ENCODE measurements at regions not wholly inside any gene's neighbourhood (a gene's known extent, or its start where the extent isn't known, plus 50 kb on each side); places are given as distances from the start of the nearest gene placed in this dataset.
"Not testable (repeated sequence)": the region's sequence is repeated elsewhere in the genome, so short reads cannot be mapped to it uniquely, and the experiment has no call there.

GRCh38 chr5:92942762-92943161, 638.3 kb downstream of the NR2F1-AS1 start:
- no peak for DNase-seq (ENCODE audit: missing footprints)
- intact Hi-C loops (cut with DNase I), result no loop called here

DNA sequence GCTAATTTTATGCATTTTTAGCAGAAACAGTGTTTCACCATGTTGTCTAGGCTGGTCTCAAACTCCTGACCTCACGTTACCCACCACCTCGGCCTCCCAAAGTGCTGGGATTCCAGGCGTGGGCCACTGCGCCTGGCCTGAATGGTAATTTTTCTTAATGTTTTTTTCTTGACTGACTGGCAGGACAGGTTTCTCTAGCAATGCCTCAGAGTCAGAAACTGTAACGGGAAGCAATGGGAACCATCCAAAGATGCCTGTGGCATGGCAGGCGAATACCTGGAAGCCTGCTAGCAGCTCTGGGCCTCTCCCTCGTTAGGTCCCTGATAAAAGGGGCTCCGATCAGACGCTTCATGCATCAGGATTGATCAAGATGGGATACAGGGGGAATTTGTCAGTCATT, 639.2 kb downstream of the NR2F1-AS1 start:
- ATAC-seq (no peak), DNase-seq (ENCODE audit: missing footprints) (no peak)
- intact Hi-C loops (cut with DNase I), result no loop called here

More at GRCh38 chr5:92942762-92943161, 638.3 kb downstream of the NR2F1-AS1 start:
- ATAC-seq, result no peak

DNA sequence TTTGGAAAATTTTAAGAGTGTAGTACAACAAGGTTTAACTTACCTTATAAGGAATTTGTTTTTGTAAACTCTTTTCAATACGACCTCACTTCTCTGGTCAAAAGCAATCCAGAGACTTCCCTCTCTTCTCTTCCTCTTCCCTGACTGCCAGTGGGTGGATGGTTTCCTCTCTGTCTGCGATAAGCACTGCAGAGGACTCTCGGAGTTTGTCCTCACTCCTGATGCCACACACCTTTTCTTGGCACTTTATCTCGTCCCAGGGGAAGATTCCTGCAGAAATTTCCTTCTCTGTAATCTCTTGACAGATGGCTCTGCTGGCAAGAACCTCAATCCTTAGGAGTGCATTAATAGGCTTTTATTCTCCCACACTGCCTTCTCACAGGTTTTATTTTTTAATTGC, 641.6 kb downstream of the NR2F1-AS1 start:
- intact Hi-C loops (cut with DNase I), result no loop called here
- DNase-seq (ENCODE audit: missing footprints), result no peak
- ATAC-seq, result no peak

DNA sequence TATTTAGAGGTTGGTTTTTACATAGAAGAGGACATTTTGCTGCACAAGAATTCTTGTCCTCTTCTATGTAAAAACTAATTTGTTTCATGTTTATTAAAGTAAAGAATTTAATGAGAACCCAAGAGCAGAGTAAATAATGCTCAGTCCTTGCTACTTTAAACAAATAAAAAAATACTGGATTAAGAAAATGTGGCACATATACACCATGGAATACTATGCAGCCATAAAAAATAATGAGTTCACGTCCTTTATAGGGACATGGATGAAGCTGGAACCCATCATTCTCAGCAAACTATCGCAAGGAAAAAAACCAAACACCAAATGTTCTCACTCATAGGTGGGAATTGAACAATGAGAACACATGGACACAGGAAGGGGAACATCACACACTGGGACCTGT, 643.6 kb downstream of the NR2F1-AS1 start:
- DNase-seq (ENCODE audit: missing footprints); ATAC-seq; intact Hi-C loops (cut with DNase I): not testable (repeated sequence)

GRCh38 chr5:92930057-92930456, 651.0 kb downstream of the NR2F1-AS1 start:
- ATAC-seq, result no peak
- intact Hi-C loops (cut with DNase I), result no loop called here
- DNase-seq (ENCODE audit: missing footprints), result no peak

- no peak for ATAC-seq
- intact Hi-C loops (cut with DNase I), result no loop called here
- no peak for DNase-seq (ENCODE audit: missing footprints)
Observed at GRCh38 chr5:92927291-92927778, 653.7 kb downstream of the NR2F1-AS1 start.

- intact Hi-C loops (cut with DNase I), result no loop called here
- no peak for DNase-seq (ENCODE audit: missing footprints)
- ATAC-seq, result no peak
Observed at GRCh38 chr5:92923885-92924284, 657.1 kb downstream of the NR2F1-AS1 start.

DNA sequence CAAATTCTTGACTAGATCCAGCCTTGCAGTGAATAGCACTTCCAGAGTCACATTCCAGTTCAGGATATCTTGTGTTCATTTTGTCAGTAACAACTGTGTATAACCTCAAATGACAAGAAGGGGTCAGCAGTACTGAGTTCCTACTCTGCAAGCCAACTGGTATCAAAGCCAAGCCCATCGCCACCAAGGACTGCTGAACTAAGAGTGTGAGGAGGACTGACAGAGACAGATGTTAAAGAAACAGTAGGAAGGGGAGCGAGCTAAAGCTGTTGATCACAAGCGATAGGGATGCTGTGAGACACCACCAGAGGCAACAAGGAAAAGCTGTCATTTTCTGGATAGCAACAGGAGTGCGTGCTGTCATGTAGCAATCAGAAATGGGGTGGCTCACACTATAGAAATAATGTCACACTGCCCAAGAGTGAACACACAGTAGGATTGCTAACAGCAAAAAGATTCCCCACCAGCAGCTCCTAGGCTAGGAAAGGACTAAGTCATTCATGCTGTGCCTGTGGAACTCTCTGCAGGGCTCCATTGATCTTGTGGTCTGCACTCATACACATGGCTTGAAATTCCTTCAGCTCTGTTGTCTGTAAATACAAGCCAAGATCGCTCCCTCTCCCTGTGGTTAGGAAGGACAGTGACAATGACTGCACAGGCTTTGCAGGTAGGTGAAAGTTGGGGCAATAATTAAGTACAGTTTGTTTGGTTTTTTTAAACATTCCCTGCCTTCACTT, 658.6 kb downstream of the NR2F1-AS1 start:
- DNase-seq (ENCODE audit: missing footprints) (no peak), ATAC-seq (no peak)
- intact Hi-C loops (cut with DNase I), result no loop called here

GRCh38 chr5:92917044-92917443, 664.0 kb downstream of the NR2F1-AS1 start:
- intact Hi-C loops (cut with DNase I), result no loop called here
- no peak for ATAC-seq
- DNase-seq (ENCODE audit: missing footprints), result no peak

- DNase-seq (ENCODE audit: missing footprints) (no peak), ATAC-seq (no peak)
- intact Hi-C loops (cut with DNase I), result no loop called here
Observed at GRCh38 chr5:92916036-92916435, 665.0 kb downstream of the NR2F1-AS1 start.

DNA sequence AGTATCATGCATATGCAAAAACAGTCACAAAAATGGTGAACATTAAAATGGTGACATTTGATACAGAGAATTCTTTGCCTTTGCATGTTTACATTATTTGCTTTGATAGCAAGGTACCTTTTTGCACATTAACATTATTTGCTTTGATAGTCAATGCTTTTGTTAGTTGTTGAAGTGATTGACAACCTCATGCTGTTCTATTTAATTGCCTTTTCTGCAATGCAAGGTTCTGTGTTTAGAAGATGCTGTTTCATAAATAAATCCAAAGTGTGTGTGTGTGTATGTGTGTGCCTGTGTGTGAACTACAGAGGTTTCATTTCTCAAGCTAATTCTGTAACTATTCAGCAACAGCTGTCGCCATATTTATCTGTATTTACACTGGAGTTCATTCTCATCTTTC, 668.7 kb downstream of the NR2F1-AS1 start:
- ATAC-seq (no peak), DNase-seq (ENCODE audit: missing footprints) (no peak)
- intact Hi-C loops (cut with DNase I), result no loop called here

DNA sequence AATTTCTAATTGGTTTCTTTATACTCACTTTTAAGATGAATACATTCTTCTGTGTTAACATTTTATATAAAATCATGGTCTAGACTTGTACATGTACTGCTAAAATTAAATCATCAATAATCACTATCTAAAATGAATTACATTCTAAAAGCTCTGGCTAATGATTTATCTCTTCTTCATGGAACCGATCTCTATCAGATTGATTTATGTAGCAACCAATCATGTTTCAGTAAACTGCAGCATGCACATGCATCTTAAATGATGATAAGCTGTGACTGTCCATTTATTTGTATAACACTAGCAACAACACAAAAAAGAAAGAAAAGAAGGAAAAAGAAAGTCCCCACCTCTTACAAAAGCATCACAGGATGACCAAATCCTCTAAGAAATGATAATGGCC, 669.2 kb downstream of the NR2F1-AS1 start:
- no peak for ATAC-seq
- intact Hi-C loops (cut with DNase I), result no loop called here
- no peak for DNase-seq (ENCODE audit: missing footprints)

DNA sequence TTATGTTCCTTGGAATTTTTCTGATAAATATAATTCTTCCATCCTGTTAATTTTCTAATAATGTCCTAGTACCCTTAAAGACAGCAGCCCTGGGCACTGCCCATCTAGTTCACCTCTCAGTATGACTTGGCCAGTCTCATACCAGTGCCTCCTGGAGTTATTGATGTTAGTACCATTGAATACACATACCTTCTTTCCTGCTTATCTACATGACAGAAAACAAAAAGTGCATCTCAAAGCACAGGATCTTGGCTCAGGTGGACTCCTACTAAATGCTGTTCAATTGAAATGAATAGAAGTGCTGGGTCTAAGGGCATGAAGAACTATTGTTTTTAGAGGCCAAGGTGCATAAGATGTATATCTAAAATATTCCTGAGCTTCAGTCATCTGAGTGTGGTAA, 669.7 kb downstream of the NR2F1-AS1 start:
- DNase-seq (ENCODE audit: missing footprints) (no peak), ATAC-seq (no peak)
- intact Hi-C loops (cut with DNase I), result no loop called here

GRCh38 chr5:92909602-92909962, 671.4 kb downstream of the NR2F1-AS1 start:
- DNase-seq (ENCODE audit: missing footprints) (no peak), ATAC-seq (no peak)
- intact Hi-C loops (cut with DNase I), result no loop called here

- intact Hi-C loops (cut with DNase I), result no loop called here
- ATAC-seq, result no peak
Observed at GRCh38 chr5:92908952-92909601, 671.9 kb downstream of the NR2F1-AS1 start.

DNA sequence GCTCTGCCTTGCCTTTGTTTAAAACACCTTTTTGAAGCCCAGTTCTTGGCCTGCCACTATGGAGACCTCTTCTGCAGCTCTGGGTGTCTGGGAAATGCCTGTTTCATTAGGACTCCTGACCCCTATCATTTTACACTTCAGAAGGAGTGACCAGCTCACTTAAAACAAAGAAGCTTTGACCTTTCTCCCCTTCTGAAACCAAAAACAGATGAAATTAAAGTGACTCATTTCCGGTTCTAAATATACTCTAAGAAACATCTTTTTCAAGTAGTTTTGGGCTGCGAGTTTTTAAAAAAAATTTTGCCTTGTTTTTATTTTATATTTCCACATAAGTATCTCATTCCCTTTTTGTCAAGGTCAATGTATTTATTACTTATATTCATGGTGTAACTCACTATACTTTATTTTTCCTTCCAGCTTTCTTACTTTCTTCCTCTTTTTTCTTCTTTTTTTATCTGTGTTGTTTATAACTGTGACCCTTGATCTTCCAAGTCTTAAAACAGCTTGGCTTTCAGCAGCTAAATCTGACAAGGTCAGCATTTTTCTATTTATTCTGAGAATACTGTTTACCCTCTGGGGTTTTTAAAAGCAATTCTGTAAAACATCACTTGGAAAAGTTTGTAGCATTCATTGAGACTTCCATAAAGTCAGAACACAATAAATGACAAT, 672.9 kb downstream of the NR2F1-AS1 start:
- DNase-seq (ENCODE audit: missing footprints) (no peak), ATAC-seq (no peak)
- intact Hi-C loops (cut with DNase I), result no loop called here

More at GRCh38 chr5:92908952-92909601, 671.9 kb downstream of the NR2F1-AS1 start:
- DNase-seq (ENCODE audit: missing footprints), result no peak

GRCh38 chr5:92906798-92907376, 674.1 kb downstream of the NR2F1-AS1 start:
- intact Hi-C loops (cut with DNase I), result no loop called here
- ATAC-seq, result no peak
- DNase-seq (ENCODE audit: missing footprints), result no peak

GRCh38 chr5:92904021-92904420, 677.0 kb downstream of the NR2F1-AS1 start:
- DNase-seq (ENCODE audit: missing footprints), result no peak
- intact Hi-C loops (cut with DNase I), result no loop called here
- no peak for ATAC-seq

DNA sequence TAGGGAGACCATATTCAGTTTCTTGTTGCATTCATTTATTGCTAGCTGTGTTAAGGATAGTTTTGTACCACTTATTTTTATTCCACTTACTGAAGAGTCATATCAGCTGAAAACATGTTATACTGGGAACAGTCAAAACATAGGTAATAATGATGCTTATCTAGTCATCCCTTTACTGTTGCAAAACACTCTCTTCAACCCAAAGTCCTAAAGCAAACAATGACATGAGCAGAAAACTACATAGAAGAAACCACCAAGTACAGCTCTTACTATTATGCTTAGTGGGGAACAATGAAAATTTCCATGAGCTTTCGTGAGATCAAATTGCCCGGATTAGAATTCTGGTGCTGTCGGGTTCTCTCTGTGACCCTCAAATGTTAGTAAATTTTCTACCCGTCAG, 681.4 kb downstream of the NR2F1-AS1 start:
- intact Hi-C loops (cut with DNase I), result no loop called here
- ATAC-seq, result no peak
- no peak for DNase-seq (ENCODE audit: missing footprints)

DNA sequence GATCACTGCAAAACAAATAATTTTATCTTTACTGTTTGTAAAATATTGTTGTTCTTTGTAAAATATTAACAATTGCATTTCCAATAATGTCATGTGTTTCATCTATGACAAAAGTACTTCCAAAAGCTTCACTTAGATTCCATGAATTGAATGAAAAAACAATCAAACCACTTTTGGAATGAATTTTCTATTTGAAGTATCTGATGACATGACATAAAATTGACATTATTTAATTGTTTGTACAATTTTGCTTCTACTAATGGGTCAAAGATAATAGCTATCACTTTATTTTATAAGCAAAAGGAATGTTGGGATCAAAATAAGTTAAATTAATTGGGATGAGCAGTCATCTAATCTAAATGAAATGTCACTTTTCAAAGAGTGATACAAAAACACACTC, 684.3 kb downstream of the NR2F1-AS1 start:
- DNase-seq (ENCODE audit: missing footprints), result no peak
- ATAC-seq, result no peak
- intact Hi-C loops (cut with DNase I), result no loop called here

All from Right ventricle myocardium inferior (tissue), 1 donor.